Astrocyte (in vitro differentiated cells and primary cell): ENCODE measurements at regions not wholly inside any gene's neighbourhood (a gene's known extent, or its start where the extent isn't known, plus 50 kb on each side); places are given as distances from the start of the nearest gene placed in this dataset.
A peak's percentile ranks its signal among the peaks of the same experiment; 100 is the strongest.

ENCODE experiments used
- DNase-seq: peaks from one replicate; pipeline ENCODE4 v3.0.0-alpha.2; 2010; ENCODE audit warnings: low read depth
- FAIRE-seq: peaks from 2 replicates; lab custom pipeline; 2011; peaks lifted over from hg19 to GRCh38; lab: Jason Lieb, UNC
- H2AFZ ChIP-seq: 2 replicates; pipeline ENCODE4 v1.6.0; 2012; ENCODE audit warnings: low read depth, low read length, inconsistent platforms
- H3K27ac ChIP-seq: 2 replicates; pipeline ENCODE4 v1.5.1; 2011; ENCODE audit warnings: low read depth, low read length, inconsistent platforms
- H3K27me3 ChIP-seq: 2 replicates; pipeline ENCODE4 v1.6.0; 2011; ENCODE audit warnings: low read length, inconsistent platforms; ENCODE audit not compliant: insufficient read depth
- H3K36me3 ChIP-seq: 2 replicates; pipeline ENCODE4 v1.5.1; 2011; ENCODE audit warnings: low read length, inconsistent platforms; ENCODE audit not compliant: insufficient read depth
- H3K4me1 ChIP-seq: 2 replicates; pipeline ENCODE4 v1.5.1; 2011; ENCODE audit warnings: low read length, inconsistent platforms; ENCODE audit not compliant: insufficient read depth
- H3K4me2 ChIP-seq: 2 replicates; pipeline ENCODE4 v1.6.0; 2012; ENCODE audit warnings: low read length, inconsistent platforms
- H3K4me3 ChIP-seq: 2 replicates; pipeline ENCODE4 v1.5.1; 2011; ENCODE audit warnings: low read depth, mild to moderate bottlenecking, low read length, inconsistent platforms; ENCODE audit not compliant: insufficient read depth
- H3K79me2 ChIP-seq: 2 replicates; pipeline ENCODE4 v1.6.0; 2012; ENCODE audit warnings: mild to moderate bottlenecking, low read length, inconsistent platforms; ENCODE audit not compliant: insufficient read depth
- H3K9ac ChIP-seq: 2 replicates; pipeline ENCODE4 v1.6.0; 2012; ENCODE audit warnings: mild to moderate bottlenecking, low read length, inconsistent platforms
- H3K9me3 ChIP-seq: 2 replicates; pipeline ENCODE4 v1.5.1; 2012; ENCODE audit warnings: low read depth, mild to moderate bottlenecking, low read length, inconsistent platforms; ENCODE audit not compliant: insufficient read depth
- H4K20me1 ChIP-seq: 2 replicates; pipeline ENCODE4 v1.6.0; 2012; ENCODE audit warnings: low read length, inconsistent platforms; ENCODE audit not compliant: insufficient read depth
- H3K27ac Mint-ChIP-seq: one replicate; pipeline ENCODE4 v1.8.0; 2021; ENCODE audit warnings: mild to moderate bottlenecking, mixed read lengths; ENCODE audit not compliant: unreplicated experiment
- H3K27me3 Mint-ChIP-seq: one replicate; pipeline ENCODE4 v1.8.0; 2021; ENCODE audit warnings: low read depth, mixed read lengths; ENCODE audit not compliant: unreplicated experiment
- H3K36me3 Mint-ChIP-seq: one replicate; pipeline ENCODE4 v1.8.0; 2021; ENCODE audit warnings: low read depth, mixed read lengths; ENCODE audit not compliant: unreplicated experiment
- H3K4me1 Mint-ChIP-seq: one replicate; pipeline ENCODE4 v1.8.0; 2021; ENCODE audit warnings: low read depth, mixed read lengths; ENCODE audit not compliant: unreplicated experiment
- H3K4me3 Mint-ChIP-seq: one replicate; pipeline ENCODE4 v1.8.0; 2021; ENCODE audit warnings: mild to moderate bottlenecking, moderate library complexity, mixed read lengths; ENCODE audit not compliant: unreplicated experiment
- H3K9me3 Mint-ChIP-seq: one replicate; pipeline ENCODE4 v1.8.0; 2021; ENCODE audit warnings: mild to moderate bottlenecking, mixed read lengths; ENCODE audit not compliant: unreplicated experiment
- CTCF ChIP-seq: IDR thresholded peaks from 2 replicates; pipeline ENCODE4 v1.5.1; 2011; ENCODE audit warnings: low read depth, mild to moderate bottlenecking, inconsistent platforms, low read length, moderate library complexity; ENCODE audit not compliant: insufficient read depth
- EZH2 ChIP-seq: IDR thresholded peaks from 2 replicates; pipeline ENCODE4 v1.6.1; 2012; ENCODE audit warnings: mild to moderate bottlenecking, low read length, inconsistent platforms; ENCODE audit not compliant: insufficient read depth

- no peak overlapping the region for H3K4me3 ChIP-seq
- H3K79me2 ChIP-seq = no peaks in the 10 kb centered on the region
- no peaks in the 10 kb centered on the region for H3K36me3 ChIP-seq
- FAIRE-seq (no peak), DNase-seq (no peak)
- peaks cover 9% of the 10 kb centered on the region for H3K4me1 Mint-ChIP-seq
- no peak overlapping the region for H3K9ac ChIP-seq
- H2AFZ ChIP-seq = peak overlapping the region; percentile 49
- no peaks in the 10 kb centered on the region for H3K27me3 ChIP-seq
- H4K20me1 ChIP-seq = no peaks in the 10 kb centered on the region
- H3K27me3 Mint-ChIP-seq = no peaks in the 10 kb centered on the region
- no peak overlapping the region for H3K4me3 Mint-ChIP-seq
- TF ChIP-seq EZH2 (no peak), CTCF (no peak)
- no peaks in the 10 kb centered on the region for H3K9me3 ChIP-seq
- H3K36me3 Mint-ChIP-seq = peaks cover 3% of the 10 kb centered on the region
- H3K27ac Mint-ChIP-seq = peak overlapping the region; percentile 75
- peak overlapping the region; percentile 51 for H3K27ac ChIP-seq
- peaks cover 6% of the 10 kb centered on the region for H3K4me1 ChIP-seq
- peak overlapping the region; percentile 43 for H3K4me2 ChIP-seq
- peaks cover 2% of the 10 kb centered on the region for H3K9me3 Mint-ChIP-seq
Observed at GRCh38 chr4:187619319-187619718, 376.3 kb upstream of the ZFP42 start.

- Histone ChIP-seq H3K79me2 (no peaks in the 10 kb centered on the region), H3K4me3 (no peak overlapping the region), H3K27me3 (no peaks in the 10 kb centered on the region), H3K9ac (peak overlapping the region; percentile 55), H4K20me1 (no peaks in the 10 kb centered on the region), H3K36me3 (no peaks in the 10 kb centered on the region), H3K4me2 (peak overlapping the region; percentile 37), H2AFZ (no peak overlapping the region), H3K4me1 (no peaks in the 10 kb centered on the region), H3K9me3 (no peaks in the 10 kb centered on the region), H3K27ac (peak overlapping the region; percentile 68)
- Mint-ChIP-seq H3K4me3 (no peak overlapping the region), H3K4me1 (peaks cover 3% of the 10 kb centered on the region), H3K27me3 (no peaks in the 10 kb centered on the region), H3K36me3 (no peaks in the 10 kb centered on the region), H3K9me3 (no peaks in the 10 kb centered on the region), H3K27ac (no peak overlapping the region)
- DNase-seq = peak; percentile 12
- TF ChIP-seq CTCF (no peak), EZH2 (no peak)
- peak; percentile 5 for FAIRE-seq
Observed at GRCh38 chr4:187632260-187632995, 363.1 kb upstream of the ZFP42 start.

GRCh38 chr4:187633245-187633644, 362.3 kb upstream of the ZFP42 start:
- Mint-ChIP-seq H3K4me3 (no peak overlapping the region), H3K27me3 (no peaks in the 10 kb centered on the region), H3K27ac (no peak overlapping the region), H3K36me3 (no peaks in the 10 kb centered on the region), H3K4me1 (peaks cover 3% of the 10 kb centered on the region), H3K9me3 (no peaks in the 10 kb centered on the region)
- Histone ChIP-seq H3K27ac (peak overlapping the region; percentile 68), H2AFZ (no peak overlapping the region), H3K9me3 (no peaks in the 10 kb centered on the region), H4K20me1 (no peaks in the 10 kb centered on the region), H3K4me2 (no peak overlapping the region), H3K79me2 (no peaks in the 10 kb centered on the region), H3K36me3 (no peaks in the 10 kb centered on the region), H3K4me1 (no peaks in the 10 kb centered on the region), H3K27me3 (no peaks in the 10 kb centered on the region), H3K4me3 (no peak overlapping the region), H3K9ac (peak overlapping the region; percentile 55)
- TF ChIP-seq EZH2 (no peak), CTCF (no peak)
- FAIRE-seq (no peak), DNase-seq (no peak)
